GM23338 (cell line): ENCODE measurements at regions not wholly inside any gene's neighbourhood (a gene's known extent, or its start where the extent isn't known, plus 50 kb on each side); places are given as distances from the start of the nearest gene placed in this dataset.
"Not testable (repeated sequence)": the region's sequence is repeated elsewhere in the genome, so short reads cannot be mapped to it uniquely, and the experiment has no call there.

ENCODE experiments used
- ATAC-seq: fragments of 200-7000 bp; cut with Tn5 transposase; 3 replicates; pipeline ENCODE4 v1.9.1; 2020
- DNase-seq: peaks from one replicate; pipeline ENCODE4 v3.0.0-alpha.2; 2015; ENCODE audit warnings: low spot score
- H2AFZ ChIP-seq: fragments of 200-600 bp; sonication (generic); 2 replicates; pipeline ENCODE4 v1.8.0; 2016; ENCODE audit warnings: antibody characterized with exemption, mild to moderate bottlenecking, moderate library complexity
- H3F3A ChIP-seq: fragments of 200-600 bp; sonication (generic); replicated peaks from 2 replicates; pipeline ENCODE4 v1.8.0; 2017; ENCODE audit warnings: antibody characterized with exemption, mixed run types, low read depth
- H3K27ac ChIP-seq: fragments of 200-600 bp; sonication (generic); 2 replicates; pipeline ENCODE4 v1.6.1; 2016; ENCODE audit warnings: low read depth
- H3K27me3 ChIP-seq: fragments of 200-600 bp; sonication (generic); 2 replicates; pipeline ENCODE4 v1.8.0; 2016; ENCODE audit warnings: mild to moderate bottlenecking, mixed run types, moderate library complexity; ENCODE audit not compliant: insufficient read depth
- H3K36me3 ChIP-seq: fragments of 200-600 bp; sonication (generic); 2 replicates; pipeline ENCODE4 v1.8.0; 2016; ENCODE audit warnings: mild to moderate bottlenecking; ENCODE audit not compliant: insufficient read depth
- H3K4me1 ChIP-seq: fragments of 200-600 bp; sonication (generic); 2 replicates; pipeline ENCODE4 v1.8.0; 2016; ENCODE audit warnings: mild to moderate bottlenecking, moderate library complexity; ENCODE audit not compliant: insufficient read depth
- H3K4me2 ChIP-seq: fragments of 200-600 bp; sonication (generic); 2 replicates; pipeline ENCODE4 v1.7.1; 2017; ENCODE audit warnings: mixed run types
- H3K4me3 ChIP-seq: fragments of 200-600 bp; sonication (generic); 2 replicates; pipeline ENCODE4 v1.6.1; 2016; ENCODE audit warnings: mixed run types
- H3K79me2 ChIP-seq: fragments of 200-600 bp; sonication (generic); replicated peaks from 2 replicates; pipeline ENCODE4 v1.8.0; 2017; ENCODE audit warnings: mild to moderate bottlenecking; ENCODE audit not compliant: insufficient read depth
- H3K9me2 ChIP-seq: fragments of 200-600 bp; sonication (generic); 2 replicates; pipeline ENCODE4 v1.8.0; 2017; ENCODE audit not compliant: insufficient read depth
- H4K20me1 ChIP-seq: fragments of 200-600 bp; sonication (generic); replicated peaks from 2 replicates; pipeline ENCODE4 v1.8.0; 2017; ENCODE audit warnings: mild to moderate bottlenecking; ENCODE audit not compliant: insufficient read depth
- H3K27ac Mint-ChIP-seq: 2 replicates; pipeline ENCODE4 v1.8.0; 2020; ENCODE audit warnings: inconsistent platforms, mild to moderate bottlenecking, moderate library complexity, mixed read lengths
- H3K27me3 Mint-ChIP-seq: 3 replicates; pipeline ENCODE4 v1.8.0; 2022; ENCODE audit warnings: low read depth, mild to moderate bottlenecking, moderate library complexity, mixed read lengths, inconsistent platforms; ENCODE audit not compliant: insufficient read depth, poor library complexity
- H3K36me3 Mint-ChIP-seq: 3 replicates; pipeline ENCODE4 v1.8.0; 2021; ENCODE audit warnings: low read depth, mild to moderate bottlenecking, inconsistent platforms, moderate library complexity, mixed read lengths
- H3K4me1 Mint-ChIP-seq: 3 replicates; pipeline ENCODE4 v1.8.0; 2020; ENCODE audit warnings: mild to moderate bottlenecking, inconsistent platforms, mixed read lengths
- H3K4me3 Mint-ChIP-seq: 3 replicates; pipeline ENCODE4 v1.8.0; 2021; ENCODE audit warnings: moderate library complexity, mild to moderate bottlenecking, inconsistent platforms, mixed read lengths
- H3K9me3 Mint-ChIP-seq: 3 replicates; pipeline ENCODE4 v1.8.0; 2020; ENCODE audit warnings: moderate library complexity, mild to moderate bottlenecking, inconsistent platforms, mixed read lengths
- CREB1 ChIP-seq: fragments of 250-450 bp; sonication (Bioruptor Pico); IDR thresholded peaks from 2 replicates; pipeline ENCODE4 v1.5.0; 2020; ENCODE audit warnings: low read depth, mild to moderate bottlenecking, moderate library complexity
- CTCF ChIP-seq, 2 experiments: fragments of 200-600 bp in 1 of 2; sonication (generic) in 1 of 2; conservative IDR thresholded peaks; 2 replicates each; pipeline versions ENCODE4 v1.5.1 to v1.6.1; 2016 to 2017; ENCODE audit warnings: antibody characterized with exemption in 2 of 2, low read depth in 2 of 2, mild to moderate bottlenecking in 2 of 2, moderate library complexity in 1 of 2
- ETS1 ChIP-seq: IDR thresholded peaks from 2 replicates; pipeline ENCODE4 v1.6.1; 2016; ENCODE audit warnings: antibody characterized with exemption
- EZH2 ChIP-seq: fragments of 200-600 bp; sonication (generic); IDR thresholded peaks from one replicate; pipeline ENCODE4 v1.8.0; 2017; ENCODE audit warnings: antibody characterized with exemption, mild to moderate bottlenecking, low read depth; ENCODE audit not compliant: unreplicated experiment
- EZH2phosphoT487 ChIP-seq: fragments of 200-600 bp; sonication (generic); IDR thresholded peaks from one replicate; pipeline ENCODE4 v1.8.1; 2018; ENCODE audit warnings: antibody characterized with exemption; ENCODE audit not compliant: unreplicated experiment
- JUNB ChIP-seq: IDR thresholded peaks from one replicate; pipeline ENCODE4 v1.6.1; 2016; ENCODE audit warnings: antibody characterized with exemption; ENCODE audit not compliant: unreplicated experiment
- NANOG ChIP-seq: IDR thresholded peaks from 2 replicates; pipeline ENCODE4 v1.6.1; 2016; ENCODE audit warnings: antibody characterized with exemption, borderline replicate concordance
- POLR2AphosphoS5 ChIP-seq: IDR thresholded peaks from 2 replicates; pipeline ENCODE4 v1.6.1; 2016; ENCODE audit warnings: antibody characterized with exemption, low read depth
- REST ChIP-seq: IDR thresholded peaks from one replicate; pipeline ENCODE4 v1.6.1; 2018; ENCODE audit warnings: antibody characterized with exemption; ENCODE audit not compliant: unreplicated experiment
- STAT1 ChIP-seq: IDR thresholded peaks from one replicate; pipeline ENCODE4 v1.6.1; 2016; ENCODE audit warnings: antibody characterized with exemption; ENCODE audit not compliant: unreplicated experiment
- ZNF114 ChIP-seq: fragments of 250-450 bp; sonication (Bioruptor Pico); IDR thresholded peaks from 2 replicates; pipeline ENCODE4 v1.5.0; 2020; ENCODE audit warnings: mild to moderate bottlenecking, moderate library complexity
- ZNF331 ChIP-seq: fragments of 250-450 bp; sonication (Bioruptor Pico); IDR thresholded peaks from 2 replicates; pipeline ENCODE4 v1.5.0; 2020; ENCODE audit warnings: low read depth, mild to moderate bottlenecking, moderate library complexity

GRCh38 chr15:24311692-24312091 lies 363.9 kb upstream of the NPAP1 start:
- not testable (repeated sequence) for H3K27me3 Mint-ChIP-seq, DNase-seq, H3K27me3 ChIP-seq, H3K36me3 Mint-ChIP-seq, H3K4me2 ChIP-seq, H3K36me3 ChIP-seq, H2AFZ ChIP-seq, H3K4me1 Mint-ChIP-seq, H3K4me1 ChIP-seq, H3F3A ChIP-seq, H3K27ac Mint-ChIP-seq, H4K20me1 ChIP-seq, H3K4me3 Mint-ChIP-seq, H3K9me2 ChIP-seq, H3K79me2 ChIP-seq, ATAC-seq, H3K4me3 ChIP-seq, H3K27ac ChIP-seq
- H3K9me3 Mint-ChIP-seq = peaks cover 49% of the 10 kb centered on the region

GRCh38 chr15:24316326-24316725 lies 359.2 kb upstream of the NPAP1 start:
- H3K9me3 Mint-ChIP-seq = peaks cover 64% of the 10 kb centered on the region
- ATAC-seq, H4K20me1 ChIP-seq, H3K79me2 ChIP-seq, H3K4me3 Mint-ChIP-seq, H2AFZ ChIP-seq, H3K4me1 Mint-ChIP-seq, H3K4me2 ChIP-seq, H3K4me3 ChIP-seq, H3K27me3 Mint-ChIP-seq, H3F3A ChIP-seq, H3K36me3 Mint-ChIP-seq, H3K27ac ChIP-seq, H3K9me2 ChIP-seq, H3K4me1 ChIP-seq, DNase-seq, H3K27ac Mint-ChIP-seq, H3K27me3 ChIP-seq, H3K36me3 ChIP-seq: not testable (repeated sequence)

GRCh38 chr15:24318981-24319380 lies 356.6 kb upstream of the NPAP1 start:
- Mint-ChIP-seq H3K4me1 (peaks cover 2% of the 10 kb centered on the region; the same call in 2 of the 3 replicates), H3K36me3 (no peaks in the 10 kb centered on the region), H3K27me3 (no peaks in the 10 kb centered on the region), H3K4me3 (no peak overlapping the region), H3K9me3 (peaks cover 67% of the 10 kb centered on the region), H3K27ac (no peak overlapping the region)
- Histone ChIP-seq H3F3A (no peaks in the 10 kb centered on the region), H3K4me3 (no peak overlapping the region), H3K9me2 (no peaks in the 10 kb centered on the region), H3K27me3 (no peaks in the 10 kb centered on the region), H3K36me3 (no peaks in the 10 kb centered on the region), H3K27ac (no peak overlapping the region), H3K79me2 (no peaks in the 10 kb centered on the region), H3K4me2 (no peak overlapping the region), H4K20me1 (no peaks in the 10 kb centered on the region), H2AFZ (no peak overlapping the region), H3K4me1 (no peaks in the 10 kb centered on the region)
- ATAC-seq = no peak
- no peak for DNase-seq
- TF ChIP-seq ZNF114 (CRISPR knock-in tag) = no peak
- TF ChIP-seq CTCF (conservative IDR thresholded peaks at IDR 0.05; ENCODE audit: low read depth in 2 of 2) = no peak
- no peak for TF ChIP-seq EZH2phosphoT487
- no peak for TF ChIP-seq ZNF331 (CRISPR knock-in tag)
- no peak for TF ChIP-seq NANOG
- no peak for TF ChIP-seq EZH2
- no peak for TF ChIP-seq STAT1
- TF ChIP-seq ETS1 = no peak
- TF ChIP-seq REST = no peak
- TF ChIP-seq POLR2AphosphoS5 = no peak
- no peak for TF ChIP-seq CREB1 (CRISPR knock-in tag)
- TF ChIP-seq JUNB = no peak
